ENCODE measurements at regions not wholly inside any gene's neighbourhood (a gene's known extent, or its start where the extent isn't known, plus 50 kb on each side); places are given as distances from the start of the nearest gene placed in this dataset.

GRCh38 chr10:27364028-27364427, 123.4 kb upstream of the ACBD5 start:
- TF ChIP-seq POLR2A (IDR thresholded peaks at IDR 0.05) = no peak
- no peak for TF ChIP-seq CTCF (IDR thresholded peaks at IDR 0.05)

Measured in lower leg skin (tissue), 3 donors.